Retinal pigment epithelial cell (primary cell): ENCODE measurements at regions not wholly inside any gene's neighbourhood (a gene's known extent, or its start where the extent isn't known, plus 50 kb on each side); places are given as distances from the start of the nearest gene placed in this dataset.

Experiments
- DNase-seq: peaks from one replicate; pipeline ENCODE4 v3.0.0-alpha.2; 2010; ENCODE audit warnings: low read depth
- H3K4me3 ChIP-seq: 2 replicates; pipeline ENCODE4 v1.5.1; 2011; ENCODE audit warnings: mild to moderate bottlenecking, low read length, control low read depth, moderate library complexity
- CTCF ChIP-seq: conservative IDR thresholded peaks from 2 replicates; pipeline ENCODE4 v1.5.1; 2011; ENCODE audit warnings: low read depth, low read length, control low read depth, inconsistent platforms

GRCh38 chr1:38534473-38534823 is 325.1 kb downstream of the RRAGC start:
- no peak for TF ChIP-seq CTCF
- no peak for DNase-seq
- no peak overlapping the region for H3K4me3 ChIP-seq

- no peak for TF ChIP-seq CTCF
- H3K4me3 ChIP-seq = no peak overlapping the region
- no peak for DNase-seq
These were observed 325.6 kb downstream of the RRAGC start for GRCh38 chr1:38533772-38534472.

GRCh38 chr1:38530957-38531356 is 328.6 kb downstream of the RRAGC start:
- H3K4me3 ChIP-seq = no peak overlapping the region
- DNase-seq = no peak
- no peak for TF ChIP-seq CTCF

GRCh38 chr1:38529946-38530345 is 329.6 kb downstream of the RRAGC start:
- DNase-seq = no peak
- H3K4me3 ChIP-seq = no peak overlapping the region
- TF ChIP-seq CTCF = no peak

GRCh38 chr1:38529391-38529790 is 330.2 kb downstream of the RRAGC start:
- no peak for DNase-seq
- no peak overlapping the region for H3K4me3 ChIP-seq
- no peak for TF ChIP-seq CTCF

GRCh38 chr1:38528623-38529022 is 330.9 kb downstream of the RRAGC start:
- no peak for TF ChIP-seq CTCF
- no peak overlapping the region for H3K4me3 ChIP-seq
- no peak for DNase-seq

- no peak for DNase-seq
- H3K4me3 ChIP-seq = no peak overlapping the region
- no peak for TF ChIP-seq CTCF
These were observed 332.1 kb downstream of the RRAGC start for GRCh38 chr1:38527373-38527966.
